NCI-H446 treated with DMSO at 0.1 percent for 48 hours (cell line): ENCODE measurements at regions not wholly inside any gene's neighbourhood (a gene's known extent, or its start where the extent isn't known, plus 50 kb on each side); places are given as distances from the start of the nearest gene placed in this dataset.
A peak's percentile ranks its signal among the peaks of the same experiment; 100 is the strongest.

ENCODE experiments used
- DNase-seq: peaks from one replicate; lab custom pipeline; 2025; lab: John Stamatoyannopoulos, UW

- DNase-seq = no peak
These were observed 92.3 kb upstream of the PAX6 start for GRCh38 chr11:31903225-31904074.

GRCh38 chr11:31902706-31903105 is 91.6 kb upstream of the PAX6 start:
- no peak for DNase-seq

GRCh38 chr11:31895926-31896325 is 84.8 kb upstream of the PAX6 start:
- DNase-seq = no peak

GRCh38 chr11:31887180-31887579 is 76.1 kb upstream of the PAX6 start:
- no peak for DNase-seq

GRCh38 chr11:31884080-31884479 is 73.0 kb upstream of the PAX6 start:
- no peak for DNase-seq

- no peak for DNase-seq
These were observed 72.3 kb upstream of the PAX6 start for GRCh38 chr11:31883435-31883834.

- DNase-seq = peak; percentile 73
These were observed 71.8 kb upstream of the PAX6 start for GRCh38 chr11:31882951-31883392.

- no peak for DNase-seq
These were observed 70.7 kb upstream of the PAX6 start for GRCh38 chr11:31881825-31882224.

GRCh38 chr11:31879681-31880080 is 68.6 kb upstream of the PAX6 start:
- peak; percentile 31 for DNase-seq

GRCh38 chr11:31877863-31878262 is 66.7 kb upstream of the PAX6 start:
- DNase-seq = no peak

GRCh38 chr11:31877083-31877482 is 66.0 kb upstream of the PAX6 start:
- DNase-seq = no peak

GRCh38 chr11:31875866-31876560 is 64.9 kb upstream of the PAX6 start:
- no peak for DNase-seq

- DNase-seq = peak; percentile 71
These were observed 63.6 kb upstream of the PAX6 start for GRCh38 chr11:31874631-31875191.

GRCh38 chr11:31873124-31873523 is 62.0 kb upstream of the PAX6 start:
- no peak for DNase-seq

GRCh38 chr11:31872076-31872443 is 60.9 kb upstream of the PAX6 start:
- no peak for DNase-seq

GRCh38 chr11:31871310-31872075 is 60.4 kb upstream of the PAX6 start:
- no peak for DNase-seq

- DNase-seq = peak; percentile 55
These were observed 59.6 kb upstream of the PAX6 start for GRCh38 chr11:31870609-31871309.

- no peak for DNase-seq
These were observed 58.9 kb upstream of the PAX6 start for GRCh38 chr11:31869986-31870385.

- DNase-seq = no peak
These were observed 54.6 kb upstream of the PAX6 start for GRCh38 chr11:31865606-31866300.

GRCh38 chr11:31863170-31863832 is 52.2 kb upstream of the PAX6 start:
- no peak for DNase-seq

- DNase-seq = no peak
These were observed 49.9 kb upstream of the PAX6 start for GRCh38 chr11:31861011-31861410.
